ENCODE measurements at regions not wholly inside any gene's neighbourhood (a gene's known extent, or its start where the extent isn't known, plus 50 kb on each side); places are given as distances from the start of the nearest gene placed in this dataset.

GRCh38 chr12:43112101-43112920 is 439.7 kb downstream of the ADAMTS20 start:
- Histone ChIP-seq H3K36me3 (replicated peaks; ENCODE audit: insufficient read depth, low read depth) (no peaks in the 10 kb centered on the region), H3K9me3 (ENCODE audit: low read depth) (no peaks in the 10 kb centered on the region), H3K27me3 (no peaks in the 10 kb centered on the region), H3K27ac (peak overlapping the region; percentile 75), H3K4me3 (no peak overlapping the region), H3K4me2 (peak overlapping the region; percentile 30), H3K4me1 (ENCODE audit: insufficient read depth) (no peaks in the 10 kb centered on the region), H2AFZ (peak overlapping the region; percentile 10), H4K20me1 (ENCODE audit: insufficient read depth, poor library complexity, severe bottlenecking) (no peaks in the 10 kb centered on the region), H3K9me2 (replicated peaks; ENCODE audit: insufficient read depth) (no peaks in the 10 kb centered on the region), H3K79me2 (no peaks in the 10 kb centered on the region)
- peak; percentile 21 for DNase-seq (ENCODE audit: low spot score)
- TF ChIP-seq EZH2 (IDR thresholded peaks at IDR 0.05; ENCODE audit: borderline replicate concordance) (no peak), EZH2phosphoT487 (IDR thresholded peaks at IDR 0.05; ENCODE audit: low read depth, severe bottlenecking, unreplicated experiment) (no peak), CTCF (IDR thresholded peaks at IDR 0.05; ENCODE audit: poor library complexity) (no peak)
- 26% methylated on average over 8 of the region's 8 CpGs for WGBS (ENCODE audit: low lambda C conversion rate, missing lambda C conversion rate)

- Histone ChIP-seq H3K4me3 (no peak overlapping the region), H3K4me2 (peak overlapping the region; percentile 30), H3K9me2 (replicated peaks; ENCODE audit: insufficient read depth) (no peaks in the 10 kb centered on the region), H2AFZ (peak overlapping the region; percentile 10), H3K79me2 (no peaks in the 10 kb centered on the region), H3K36me3 (replicated peaks; ENCODE audit: insufficient read depth, low read depth) (no peaks in the 10 kb centered on the region), H3K27ac (peak overlapping the region; percentile 75), H4K20me1 (ENCODE audit: insufficient read depth, poor library complexity, severe bottlenecking) (no peaks in the 10 kb centered on the region), H3K9me3 (ENCODE audit: low read depth) (no peaks in the 10 kb centered on the region), H3K27me3 (no peaks in the 10 kb centered on the region), H3K4me1 (ENCODE audit: insufficient read depth) (no peaks in the 10 kb centered on the region)
- TF ChIP-seq EZH2 (IDR thresholded peaks at IDR 0.05; ENCODE audit: borderline replicate concordance) (no peak), EZH2phosphoT487 (IDR thresholded peaks at IDR 0.05; ENCODE audit: low read depth, severe bottlenecking, unreplicated experiment) (no peak), CTCF (IDR thresholded peaks at IDR 0.05; ENCODE audit: poor library complexity) (no peak)
- peak; percentile 8 for DNase-seq (ENCODE audit: low spot score)
- 42% methylated on average over 6 of the region's 6 CpGs for WGBS (ENCODE audit: low lambda C conversion rate, missing lambda C conversion rate)
Observed at GRCh38 chr12:43111608-43112007, 440.4 kb downstream of the ADAMTS20 start.

GRCh38 chr12:43109631-43110345 is 442.2 kb downstream of the ADAMTS20 start:
- Histone ChIP-seq H3K9me2 (replicated peaks; ENCODE audit: insufficient read depth) (no peaks in the 10 kb centered on the region), H3K27ac (no peak overlapping the region), H3K4me3 (no peak overlapping the region), H3K36me3 (replicated peaks; ENCODE audit: insufficient read depth, low read depth) (no peaks in the 10 kb centered on the region), H3K4me1 (ENCODE audit: insufficient read depth) (peaks cover 3% of the 10 kb centered on the region), H3K27me3 (no peaks in the 10 kb centered on the region), H4K20me1 (ENCODE audit: insufficient read depth, poor library complexity, severe bottlenecking) (no peaks in the 10 kb centered on the region), H3K4me2 (no peak overlapping the region), H3K79me2 (no peaks in the 10 kb centered on the region), H2AFZ (no peak overlapping the region), H3K9me3 (ENCODE audit: low read depth) (no peaks in the 10 kb centered on the region)
- DNase-seq (ENCODE audit: low spot score) = no peak
- TF ChIP-seq EZH2phosphoT487 (IDR thresholded peaks at IDR 0.05; ENCODE audit: low read depth, severe bottlenecking, unreplicated experiment) (no peak), CTCF (IDR thresholded peaks at IDR 0.05; ENCODE audit: poor library complexity) (no peak), EZH2 (IDR thresholded peaks at IDR 0.05; ENCODE audit: borderline replicate concordance) (no peak)
- 90% methylated on average over 2 of the region's 2 CpGs for WGBS (ENCODE audit: low lambda C conversion rate, missing lambda C conversion rate)
